Limb (tissue), 2 donors: ENCODE measurements at regions not wholly inside any gene's neighbourhood (a gene's known extent, or its start where the extent isn't known, plus 50 kb on each side); places are given as distances from the start of the nearest gene placed in this dataset.
A peak's percentile ranks its signal among the peaks of the same experiment; 100 is the strongest.

Experiments
- DNase-seq, 2 donors: peaks; one replicate each; pipeline ENCODE4 v3.0.0-alpha.2; 2016; ENCODE audit errors: extremely low spot score in 2 of 2

DNA sequence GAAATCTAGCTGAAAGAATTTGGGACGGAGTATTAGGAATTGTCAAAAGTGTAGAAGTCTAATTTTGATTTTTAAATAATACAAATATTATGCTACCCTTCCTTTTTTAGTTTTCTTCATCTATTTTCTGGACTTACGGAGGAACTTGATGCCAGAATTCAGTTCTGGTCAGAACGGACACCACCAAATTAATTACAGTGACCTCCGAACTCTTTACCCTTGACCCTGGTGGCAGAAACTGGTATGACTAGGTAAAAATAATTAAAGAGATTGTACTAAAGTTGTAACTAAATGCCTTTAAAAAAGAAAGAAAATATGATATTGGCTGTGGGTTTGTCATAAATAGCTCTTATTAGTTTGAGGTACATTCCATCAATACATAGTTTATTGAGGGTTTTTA lies 751.1 kb upstream of the MAP3K7 start:
- no peak for DNase-seq

- DNase-seq = no peak
Measured at GRCh38 chr6:91330896-91331295, 744.0 kb upstream of the MAP3K7 start.

DNA sequence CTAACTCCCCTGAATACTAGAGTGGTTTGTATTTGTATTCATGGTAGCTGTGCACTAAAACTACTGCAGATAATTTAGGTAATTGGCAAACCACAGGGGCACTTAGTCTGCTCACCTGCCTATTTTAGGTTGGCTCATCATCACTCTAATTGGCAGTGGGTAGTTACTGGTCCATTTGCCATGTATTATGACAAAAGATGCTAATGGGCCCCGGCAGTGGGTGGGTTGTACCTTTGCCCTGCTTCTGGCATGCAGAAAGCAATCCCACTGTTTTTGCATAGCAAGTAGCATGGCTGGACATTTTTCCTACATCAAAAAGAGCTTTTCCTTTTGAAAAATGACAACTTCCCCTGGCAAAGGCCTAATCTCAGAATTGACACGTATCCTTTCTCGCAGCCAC lies 741.4 kb upstream of the MAP3K7 start:
- no peak for DNase-seq

- no peak for DNase-seq
Measured at GRCh38 chr6:91324711-91325110, 737.8 kb upstream of the MAP3K7 start.

GRCh38 chr6:91317984-91318383 lies 731.1 kb upstream of the MAP3K7 start:
- DNase-seq = no peak

DNA sequence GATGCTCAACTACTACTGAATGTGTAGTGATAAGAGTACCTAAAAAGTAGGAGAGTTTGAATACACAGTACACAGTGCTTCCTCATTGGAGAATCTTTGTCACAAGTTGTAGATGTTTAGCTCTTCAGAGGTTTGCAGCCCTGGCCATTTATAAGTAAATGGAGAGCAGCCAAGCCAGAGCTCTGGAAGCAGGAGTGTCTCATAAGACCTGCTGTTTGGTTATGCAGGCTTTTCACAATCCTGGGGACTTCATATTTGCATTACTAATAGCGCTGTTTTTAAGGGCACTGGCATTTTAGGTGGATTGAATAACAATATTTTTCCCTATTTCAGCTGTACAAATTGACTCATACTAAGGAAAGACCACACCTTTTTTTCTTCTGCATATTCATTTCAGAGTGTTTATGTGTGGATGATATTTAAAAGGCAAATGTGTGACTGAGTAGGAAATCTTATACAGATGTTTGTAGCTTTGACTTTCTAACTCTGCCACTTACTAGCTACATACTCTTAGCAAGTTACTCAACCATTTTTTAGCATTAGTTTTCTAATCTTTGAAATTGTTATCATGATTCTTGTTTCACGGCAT lies 730.5 kb upstream of the MAP3K7 start:
- peak in 1 of 2 donors; percentile 32 for DNase-seq

GRCh38 chr6:91310178-91310577 lies 723.3 kb upstream of the MAP3K7 start:
- no peak for DNase-seq

DNA sequence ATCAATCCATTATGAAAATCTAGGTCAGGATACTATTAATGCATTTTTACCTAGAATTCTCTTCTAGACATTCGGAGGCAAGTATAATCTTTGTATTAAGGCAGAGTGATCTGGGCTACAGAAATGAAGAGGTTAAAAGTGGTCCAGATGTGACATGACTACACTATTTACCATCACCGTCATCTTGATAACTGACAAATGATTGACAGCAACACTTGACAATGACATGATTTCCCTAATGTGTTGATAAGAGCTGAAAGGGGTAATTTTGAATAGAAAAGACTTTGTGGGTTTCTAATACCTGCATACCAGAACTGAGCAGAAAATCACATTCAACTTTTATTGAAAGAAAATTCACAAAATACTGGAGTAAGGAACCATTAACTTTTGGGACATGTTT lies 718.9 kb upstream of the MAP3K7 start:
- DNase-seq = no peak

- no peak for DNase-seq
Measured at GRCh38 chr6:91304521-91304920, 717.6 kb upstream of the MAP3K7 start.

DNA sequence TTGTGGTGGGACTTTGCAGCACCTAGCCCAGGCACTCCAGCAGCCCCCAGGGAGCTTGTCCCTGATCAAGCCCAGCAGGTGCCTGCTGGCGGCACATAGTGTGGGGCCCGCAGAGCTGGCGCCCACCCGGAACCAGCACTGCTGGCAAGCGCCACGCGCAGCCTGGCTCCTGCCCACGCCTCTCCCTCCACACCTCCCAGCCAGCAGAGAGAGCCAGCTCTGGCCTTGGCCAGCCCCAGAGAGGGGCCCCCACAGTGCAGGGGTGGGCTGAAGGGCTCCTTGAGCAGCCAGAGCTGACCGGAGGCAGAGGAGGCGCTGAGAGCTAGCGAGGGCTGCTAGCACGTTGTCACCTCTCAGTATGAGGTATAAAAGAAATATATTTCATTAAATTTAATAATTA lies 716.5 kb upstream of the MAP3K7 start:
- DNase-seq = no peak

DNA sequence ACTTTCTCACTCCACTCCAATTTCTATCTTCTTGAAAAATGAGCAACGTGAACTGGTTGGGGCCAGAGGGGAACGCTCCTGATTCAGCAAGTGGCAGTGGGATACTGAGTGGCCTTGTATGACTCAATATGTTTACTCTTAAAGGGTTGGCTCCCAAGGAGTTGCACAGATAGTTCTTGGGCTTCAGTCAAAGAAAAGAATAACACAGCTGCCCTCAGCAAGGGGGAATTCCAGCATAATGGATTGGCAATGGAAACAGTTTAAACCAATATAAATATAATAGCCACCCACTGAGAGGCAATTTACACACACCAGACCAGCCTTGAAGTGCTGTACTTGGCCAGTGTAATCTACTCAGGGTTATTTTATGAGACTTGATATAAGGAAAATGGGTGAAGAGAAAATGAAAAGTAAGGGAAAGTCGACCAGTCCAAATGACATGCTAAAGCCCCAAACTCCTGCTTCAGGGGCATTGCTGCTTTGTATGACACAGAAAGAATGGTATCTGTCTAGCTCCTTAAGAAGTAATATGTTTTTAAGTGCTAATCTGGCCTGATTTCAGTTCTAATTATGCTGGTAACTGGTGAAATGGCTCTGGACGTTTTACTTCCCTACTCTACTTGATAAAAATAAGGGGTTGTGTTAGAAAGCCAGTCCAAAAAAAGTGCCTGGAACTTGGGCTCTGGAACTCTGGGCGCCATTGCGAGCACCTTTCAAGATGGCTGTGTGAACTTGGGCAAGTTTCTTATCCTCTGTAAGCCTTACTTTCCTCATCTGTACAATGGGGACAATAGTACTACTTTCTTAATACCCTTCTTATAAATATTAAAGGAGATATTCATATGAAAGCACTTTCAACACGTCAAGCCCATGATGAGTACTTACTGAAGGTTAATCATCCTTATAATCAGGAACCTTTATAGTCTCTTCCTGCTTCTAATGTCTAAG lies 712.9 kb upstream of the MAP3K7 start:
- peak; percentile 15 to 29 for DNase-seq

DNA sequence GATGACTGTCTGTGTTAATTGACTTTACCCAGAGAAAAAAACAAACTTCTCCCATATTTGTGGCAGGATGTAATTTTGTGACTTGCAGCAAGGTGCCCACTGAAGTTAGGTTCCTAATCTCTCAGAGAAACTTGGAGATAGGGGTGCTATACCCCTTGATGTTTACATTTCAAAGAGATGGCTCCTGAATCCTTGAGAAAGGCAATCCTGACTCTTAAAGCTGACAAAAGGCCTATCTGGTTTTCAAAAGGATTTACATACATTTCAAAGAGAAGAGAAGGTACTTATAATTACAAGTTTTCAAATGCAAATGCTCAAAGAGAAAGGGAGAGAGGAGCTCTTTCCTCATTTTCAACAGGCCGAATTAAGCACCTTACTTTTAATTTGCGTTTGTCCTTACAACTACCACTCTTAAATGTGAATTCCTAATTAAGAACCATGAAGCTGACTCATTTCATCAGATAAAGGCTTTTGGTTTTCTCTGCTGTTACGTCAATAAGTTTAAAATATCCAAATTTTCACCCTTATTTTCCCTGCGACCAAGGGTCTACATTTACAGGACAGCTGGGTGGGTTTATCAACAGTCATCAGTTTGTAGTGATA lies 711.8 kb upstream of the MAP3K7 start:
- DNase-seq = no peak

DNA sequence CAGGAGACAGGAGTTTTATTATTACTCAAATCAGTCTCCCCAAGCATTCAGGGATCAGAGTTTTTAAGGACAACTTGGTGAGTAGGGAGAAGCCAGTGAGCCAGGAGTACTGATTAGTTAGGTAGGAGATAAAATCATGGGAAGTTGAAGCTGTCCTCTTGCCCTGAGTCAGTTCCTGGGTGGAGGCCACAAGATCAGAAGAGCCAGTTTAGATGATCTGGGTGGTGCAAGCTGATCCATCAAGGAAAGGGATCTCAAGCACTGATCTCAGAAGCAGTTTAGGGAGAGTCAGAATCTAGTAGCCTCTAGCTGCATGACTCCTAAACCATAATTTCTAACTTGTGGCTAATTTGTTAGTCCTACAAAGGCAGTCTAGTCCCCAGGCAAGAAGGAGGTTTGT lies 706.5 kb upstream of the MAP3K7 start:
- no peak for DNase-seq

DNA sequence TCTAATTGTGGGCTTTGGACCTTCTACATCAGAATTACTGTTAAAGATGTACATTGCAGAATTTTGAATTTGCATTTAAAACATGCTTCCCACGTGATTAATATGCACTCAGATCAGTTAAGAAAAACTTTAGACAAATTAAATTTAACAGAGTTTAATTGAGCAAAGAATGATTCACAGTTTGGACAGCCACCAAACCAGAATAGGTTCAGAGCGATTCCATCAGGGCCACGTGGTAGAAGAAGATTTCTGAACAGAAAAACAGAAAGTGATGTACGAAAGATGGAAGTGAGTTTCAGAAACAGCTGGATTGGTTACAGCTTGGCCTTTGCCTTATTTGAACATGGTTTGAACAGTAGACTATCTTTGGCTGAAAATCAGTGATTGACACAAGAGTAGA lies 704.2 kb upstream of the MAP3K7 start:
- no peak for DNase-seq

DNA sequence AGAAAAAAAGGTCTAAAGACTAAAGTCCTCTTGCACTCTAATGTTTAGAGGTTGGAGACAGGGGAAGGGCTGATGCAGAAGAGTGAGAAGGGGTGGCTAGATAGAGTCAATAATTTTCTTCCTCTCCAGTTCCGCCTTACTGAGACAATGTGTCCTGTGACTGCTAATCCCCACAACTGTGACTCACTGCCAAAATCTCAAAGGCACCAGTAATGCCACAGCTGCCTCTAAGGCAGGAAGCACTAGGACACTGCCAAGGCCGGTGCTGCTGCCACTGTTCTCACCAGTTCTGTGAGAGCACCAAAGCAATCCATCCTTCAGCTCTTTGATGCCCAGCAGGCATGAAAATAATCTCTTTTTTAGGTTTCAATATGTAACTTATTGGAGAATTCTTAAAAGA lies 701.9 kb upstream of the MAP3K7 start:
- DNase-seq = no peak

GRCh38 chr6:91281901-91282300 lies 695.0 kb upstream of the MAP3K7 start:
- DNase-seq = no peak

DNA sequence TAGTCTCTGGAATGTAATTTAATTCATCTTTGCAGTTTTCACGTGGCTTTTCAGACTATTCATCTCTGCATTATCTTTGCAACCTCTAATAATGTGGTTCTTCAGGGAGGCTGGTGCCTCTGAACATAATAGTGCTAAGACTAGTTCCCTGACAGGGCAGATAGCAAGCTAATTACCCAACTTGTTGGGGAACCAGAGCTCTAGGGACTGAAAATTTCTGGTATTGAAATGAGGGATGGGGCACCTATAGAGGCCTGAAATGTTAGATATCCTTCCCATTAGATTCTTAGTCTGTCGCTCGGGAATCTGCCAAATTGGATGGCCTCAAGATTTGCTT lies 693.6 kb upstream of the MAP3K7 start:
- DNase-seq = no peak

DNA sequence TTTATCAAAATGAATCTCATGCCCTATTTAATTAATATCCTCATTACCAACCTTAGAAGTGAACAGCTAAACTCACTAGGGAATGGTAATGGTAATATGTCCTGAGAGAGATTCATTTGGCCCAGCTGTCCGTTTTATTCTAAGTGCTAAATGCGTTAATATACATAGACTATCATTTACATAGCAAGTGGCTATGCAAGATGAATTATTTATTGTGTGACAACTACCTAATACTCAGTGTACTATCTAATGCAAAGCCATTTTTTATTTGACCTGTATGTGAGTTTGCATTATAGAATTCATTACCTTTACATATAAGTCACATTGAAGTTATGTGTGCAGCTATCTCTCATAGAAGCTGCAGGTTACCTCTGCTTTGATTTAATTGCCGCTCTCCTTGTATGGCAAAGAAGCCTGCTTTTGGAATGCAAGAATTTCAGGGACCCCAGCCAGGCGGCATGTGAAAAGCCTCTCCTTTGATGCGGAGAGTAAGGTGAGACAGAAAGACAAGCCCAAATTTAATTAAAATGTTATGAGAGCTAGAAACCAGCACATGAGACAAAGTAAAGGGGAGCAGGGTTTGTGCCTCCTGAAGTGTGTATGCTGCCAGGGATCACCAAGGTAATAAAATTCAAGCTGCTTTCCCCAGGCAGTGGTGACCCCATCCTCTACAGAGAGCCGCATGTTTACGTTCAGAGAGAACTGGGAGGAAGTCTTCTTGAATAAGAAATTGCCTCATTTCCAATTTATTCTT lies 693.0 kb upstream of the MAP3K7 start:
- no peak for DNase-seq

GRCh38 chr6:91278416-91278815 lies 691.5 kb upstream of the MAP3K7 start:
- no peak for DNase-seq

DNA sequence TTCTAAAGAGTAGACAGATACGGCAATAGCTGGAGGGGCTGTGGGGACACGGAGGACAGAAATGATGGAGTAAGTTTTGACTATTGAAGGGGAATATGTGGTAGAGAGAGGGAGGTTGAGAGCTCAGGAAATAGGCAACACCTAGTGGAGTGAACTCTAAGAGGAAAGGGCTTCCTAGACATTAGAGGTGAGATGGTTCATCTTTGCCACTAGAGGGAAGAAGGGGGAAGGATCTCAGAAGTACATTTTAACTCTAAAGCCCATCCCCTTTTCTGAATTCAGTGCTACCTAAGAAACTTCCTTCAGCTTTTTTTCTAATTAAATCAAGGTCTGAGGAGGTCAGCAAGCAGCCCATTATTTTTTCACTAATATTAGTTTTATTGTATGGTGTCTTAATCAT lies 689.4 kb upstream of the MAP3K7 start:
- DNase-seq = peak in 1 of 2 donors; percentile 10

DNA sequence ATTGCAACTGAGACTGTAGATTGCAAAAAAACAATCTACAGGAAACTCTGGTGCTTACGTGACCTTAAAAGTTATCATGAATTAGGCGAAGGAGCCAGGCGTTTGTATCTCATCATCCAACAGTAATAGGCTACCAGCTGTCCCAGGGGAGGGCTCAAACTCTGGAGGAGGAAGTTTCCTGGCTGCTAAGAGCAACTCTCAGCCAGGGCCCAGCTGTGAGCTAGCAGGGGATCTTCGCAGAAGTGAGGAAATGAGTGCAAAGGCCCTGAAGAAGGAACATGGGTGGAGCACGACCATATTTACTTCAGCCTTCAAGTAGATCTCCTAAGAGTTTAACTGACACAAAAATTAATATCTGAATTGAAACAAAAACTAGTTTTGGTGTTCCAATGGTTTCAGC lies 686.9 kb upstream of the MAP3K7 start:
- DNase-seq = no peak

- no peak for DNase-seq
Measured at GRCh38 chr6:91271807-91272206, 684.9 kb upstream of the MAP3K7 start.
